ENCODE measurements at regions not wholly inside any gene's neighbourhood (a gene's known extent, or its start where the extent isn't known, plus 50 kb on each side); places are given as distances from the start of the nearest gene placed in this dataset.

DNA sequence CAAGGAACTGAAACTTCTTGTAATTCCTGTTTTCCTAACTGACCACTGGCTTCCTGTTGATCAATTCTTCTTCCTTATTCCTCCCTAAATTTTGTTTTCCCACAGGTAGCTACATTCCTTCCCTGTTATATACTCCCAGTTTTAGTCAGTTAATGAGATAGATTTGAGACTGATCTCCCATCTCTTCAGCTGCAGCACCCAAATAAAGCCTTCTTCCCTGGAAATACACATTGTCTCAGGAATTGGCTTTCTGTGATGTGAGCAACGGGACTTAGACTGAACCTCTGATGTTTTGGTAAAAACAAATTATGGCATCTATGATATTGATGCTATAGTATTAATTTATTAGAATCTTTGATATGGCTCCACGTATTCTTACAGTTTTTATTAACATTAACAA, 617.3 kb upstream of the ST8SIA4 start:
- in situ Hi-C loops (cut with HindIII; ENCODE audit: extremely low pct_ligation_motif_present, low pct_unique_long_range_greater_than_20kb) (no loop called here), intact Hi-C loops (cut with micrococcal nuclease; ENCODE audit: unreplicated experiment) (no loop called here)
- Histone ChIP-seq H3K9me3 (ENCODE audit: low read length) (peaks cover 22% of the 10 kb centered on the region), H4K20me1 (ENCODE audit: insufficient read depth, low read length) (no peaks in the 10 kb centered on the region), H3K9ac (ENCODE audit: insufficient read depth, low read depth, low read length) (no peak overlapping the region), H3K4me3 (replicated peaks in 1 of 3; ENCODE audit: insufficient read depth in 1 of 3, low read depth in 2 of 3, low read length in 3 of 3) (no peak overlapping the region), H3K4me2 (ENCODE audit: low read depth, low read length) (no peak overlapping the region), H2AFZ (ENCODE audit: low read length) (no peak overlapping the region), H3K4me1 (ENCODE audit: insufficient read depth, low read length) (no peaks in the 10 kb centered on the region), H3K27ac (ENCODE audit: extremely low read length, insufficient read depth, low read length) (no peak overlapping the region), H3K36me3 (replicated peaks in 1 of 2; ENCODE audit: control insufficient read depth in 1 of 2, insufficient read depth in 2 of 2, low read length in 2 of 2) (no peaks in the 10 kb centered on the region), H3K27me3 (ENCODE audit: control insufficient read depth in 1 of 2, insufficient read depth in 2 of 2, low read length in 2 of 2) (no peaks in the 10 kb centered on the region), H3K79me2 (ENCODE audit: insufficient read depth, low read length) (no peaks in the 10 kb centered on the region)
- CTCF ChIA-PET (ENCODE audit: low intra/inter-chr PET ratio, low total read pairs): no interaction called here
- WGBS (ENCODE audit: low lambda C conversion rate): 4% methylated on average over 2 of the region's 2 CpGs
- FAIRE-seq (no peak), DNase-seq (ENCODE audit: low spot score) (no peak), ATAC-seq (no peak)
- POLR2A ChIA-PET: no interaction called here
- BruUV-seq (replicated peaks): no TSS peak
- peak; percentile 99 for TF ChIP-seq ZNF124 (CRISPR knock-in tag; IDR thresholded peaks at IDR 0.05)
- TF ChIP-seq ZNF782 (CRISPR knock-in tag; IDR thresholded peaks at IDR 0.05; ENCODE audit: borderline replicate concordance): no peak
- TF ChIP-seq, protein P1, sequence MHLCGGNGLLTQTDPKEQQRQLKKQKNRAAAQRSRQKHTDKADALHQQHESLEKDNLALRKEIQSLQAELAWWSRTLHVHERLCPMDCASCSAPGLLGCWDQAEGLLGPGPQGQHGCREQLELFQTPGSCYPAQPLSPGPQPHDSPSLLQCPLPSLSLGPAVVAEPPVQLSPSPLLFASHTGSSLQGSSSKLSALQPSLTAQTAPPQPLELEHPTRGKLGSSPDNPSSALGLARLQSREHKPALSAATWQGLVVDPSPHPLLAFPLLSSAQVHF (CRISPR knock-in tag; IDR thresholded peaks at IDR 0.05): no peak
- TF ChIP-seq ZNF253 (CRISPR knock-in tag; IDR thresholded peaks at IDR 0.05; ENCODE audit: borderline replicate concordance): no peak
- no peak for TF ChIP-seq BHLHE40 (IDR thresholded peaks at IDR 0.05; ENCODE audit: low read length)
- TF ChIP-seq SCMH1 (CRISPR knock-in tag; IDR thresholded peaks at IDR 0.05; ENCODE audit: borderline replicate concordance): no peak
- TF ChIP-seq TBX3 (IDR thresholded peaks at IDR 0.05; ENCODE audit: borderline replicate concordance): no peak
- no peak for TF ChIP-seq CBX1 (IDR thresholded peaks at IDR 0.05; ENCODE audit: low read depth)

DNA sequence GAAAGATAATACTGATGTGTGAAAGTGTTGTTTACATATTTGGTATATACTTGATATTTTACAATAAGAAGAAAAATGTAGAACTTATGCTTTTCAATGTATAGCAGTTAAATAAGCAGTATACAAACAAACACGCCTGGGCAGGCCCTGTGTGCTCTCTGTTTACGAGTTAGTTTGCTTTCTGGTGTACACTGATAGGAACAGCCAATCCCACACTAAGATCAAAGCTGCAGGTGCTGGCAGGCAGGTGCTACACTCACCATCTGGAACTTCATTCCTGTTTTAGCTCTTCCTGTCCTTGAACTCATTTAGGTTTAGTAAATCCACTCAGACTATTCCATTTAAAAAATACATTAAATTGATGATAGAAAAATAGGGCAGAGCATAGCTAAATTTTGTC, 614.7 kb upstream of the ST8SIA4 start:
- in situ Hi-C loops (cut with HindIII; ENCODE audit: extremely low pct_ligation_motif_present, low pct_unique_long_range_greater_than_20kb) (no loop called here), intact Hi-C loops (cut with micrococcal nuclease; ENCODE audit: unreplicated experiment) (no loop called here)
- TF ChIP-seq NCOA5 (CRISPR knock-in tag; IDR thresholded peaks at IDR 0.05): no peak
- no peak for ATAC-seq
- Histone ChIP-seq H3K27me3 (ENCODE audit: control insufficient read depth in 1 of 2, insufficient read depth in 2 of 2, low read length in 2 of 2) (no peaks in the 10 kb centered on the region), H3K4me2 (ENCODE audit: low read depth, low read length) (no peak overlapping the region), H3K4me3 (replicated peaks in 1 of 3; ENCODE audit: insufficient read depth in 1 of 3, low read depth in 2 of 3, low read length in 3 of 3) (no peak overlapping the region), H3K79me2 (ENCODE audit: insufficient read depth, low read length) (no peaks in the 10 kb centered on the region), H3K27ac (ENCODE audit: extremely low read length, insufficient read depth, low read length) (no peak overlapping the region), H3K9me3 (ENCODE audit: low read length) (peaks cover 28% of the 10 kb centered on the region), H4K20me1 (ENCODE audit: insufficient read depth, low read length) (no peaks in the 10 kb centered on the region), H3K4me1 (ENCODE audit: insufficient read depth, low read length) (no peaks in the 10 kb centered on the region), H2AFZ (ENCODE audit: low read length) (no peak overlapping the region), H3K36me3 (replicated peaks in 1 of 2; ENCODE audit: control insufficient read depth in 1 of 2, insufficient read depth in 2 of 2, low read length in 2 of 2) (no peaks in the 10 kb centered on the region), H3K9ac (ENCODE audit: insufficient read depth, low read depth, low read length) (no peak overlapping the region)
- CTCF ChIA-PET (ENCODE audit: low intra/inter-chr PET ratio, low total read pairs): no interaction called here
- POLR2A ChIA-PET: no interaction called here
- no peak for FAIRE-seq
- no TSS peak for BruUV-seq (replicated peaks)
- 13% methylated on average over 2 of the region's 2 CpGs for WGBS (ENCODE audit: low lambda C conversion rate)
- DNase-seq (ENCODE audit: low spot score): no peak
